Right atrium auricular region (tissue), 2 donors: ENCODE measurements at regions not wholly inside any gene's neighbourhood (a gene's known extent, or its start where the extent isn't known, plus 50 kb on each side); places are given as distances from the start of the nearest gene placed in this dataset.

Experiments used
- DNase-seq: peaks from one replicate; pipeline ENCODE4 v3.0.0-alpha.2; 2019; ENCODE audit warnings: low spot score
- H3K27ac ChIP-seq, 2 donors: fragments of 200-600 bp; sonication (generic); 1 replicate in 1 of 2; 2 replicates in 1 of 2; pipeline ENCODE4 v1.5.1; 2016 to 2019
- H3K27me3 ChIP-seq, 2 donors: fragments of 200-600 bp; sonication (generic); one replicate each; pipeline versions ENCODE4 v1.5.1 to v1.6.0; 2017 to 2019
- H3K36me3 ChIP-seq: fragments of 200-600 bp; sonication (generic); one replicate; pipeline ENCODE4 v1.5.1; 2016
- H3K4me1 ChIP-seq, 2 donors: fragments of 200-600 bp; sonication (generic); one replicate each; pipeline versions ENCODE4 v1.5.1 to v1.6.0; 2017 to 2019
- H3K4me3 ChIP-seq, 2 donors: fragments of 200-600 bp; sonication (generic); 1 replicate in 1 of 2; 2 replicates in 1 of 2; pipeline ENCODE4 v1.5.1; 2017 to 2019; ENCODE audit warnings: mild to moderate bottlenecking in 1 of 2, moderate library complexity in 1 of 2
- H3K9me3 ChIP-seq, 2 donors: fragments of 200-600 bp; sonication (generic); one replicate each; pipeline ENCODE4 v1.5.1; 2019
- CTCF ChIP-seq, 2 donors: fragments of 200-600 bp; sonication (generic); IDR thresholded peaks; one replicate each; pipeline ENCODE4 v1.5.1; 2019; ENCODE audit warnings: antibody characterized with exemption in 2 of 2

DNA sequence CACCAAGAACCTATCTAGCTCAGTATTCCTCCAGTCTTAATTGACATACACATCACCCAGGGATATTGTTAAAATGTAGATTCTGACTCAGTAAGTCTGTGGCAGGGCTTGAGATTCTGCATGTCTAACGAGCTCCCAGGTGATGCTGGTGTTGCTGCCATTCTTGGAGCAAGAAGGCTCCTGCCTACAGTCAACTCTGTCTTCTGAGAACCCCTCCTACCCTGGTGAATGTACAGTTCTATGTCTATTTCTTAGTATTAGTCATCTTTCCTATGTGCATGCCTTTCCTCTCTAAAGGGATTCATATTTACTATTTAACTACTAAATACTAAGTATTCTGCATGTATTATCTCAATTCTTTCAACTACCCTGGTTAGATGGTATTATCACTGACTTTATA is 268.7 kb downstream of the EDEM1 start:
- H3K27me3 ChIP-seq = no peaks in the 10 kb centered on the region
- no peaks in the 10 kb centered on the region for H3K36me3 ChIP-seq
- TF ChIP-seq CTCF (IDR thresholded peaks at IDR 0.05) = no peak
- no peak for DNase-seq
- no peak overlapping the region for H3K4me3 ChIP-seq
- no peaks in the 10 kb centered on the region for H3K9me3 ChIP-seq
- H3K4me1 ChIP-seq = no peaks in the 10 kb centered on the region
- H3K27ac ChIP-seq = no peak overlapping the region

GRCh38 chr3:5458526-5458925 is 271.0 kb downstream of the EDEM1 start:
- no peak overlapping the region for H3K27ac ChIP-seq

GRCh38 chr3:5462086-5462485 is 274.6 kb downstream of the EDEM1 start:
- no peak for TF ChIP-seq CTCF (IDR thresholded peaks at IDR 0.05)
- Histone ChIP-seq H3K4me1 (no peaks in the 10 kb centered on the region), H3K4me3 (no peak overlapping the region), H3K36me3 (no peaks in the 10 kb centered on the region), H3K27me3 (no peaks in the 10 kb centered on the region), H3K27ac (no peak overlapping the region), H3K9me3 (no peaks in the 10 kb centered on the region)
- no peak for DNase-seq

More at GRCh38 chr3:5458526-5458925, 271.0 kb downstream of the EDEM1 start:
- H3K27me3 ChIP-seq = no peaks in the 10 kb centered on the region
- no peak for DNase-seq
- TF ChIP-seq CTCF (IDR thresholded peaks at IDR 0.05) = no peak
- H3K36me3 ChIP-seq = no peaks in the 10 kb centered on the region
- no peaks in the 10 kb centered on the region for H3K4me1 ChIP-seq
- H3K9me3 ChIP-seq = no peaks in the 10 kb centered on the region
- H3K4me3 ChIP-seq = no peak overlapping the region

DNA sequence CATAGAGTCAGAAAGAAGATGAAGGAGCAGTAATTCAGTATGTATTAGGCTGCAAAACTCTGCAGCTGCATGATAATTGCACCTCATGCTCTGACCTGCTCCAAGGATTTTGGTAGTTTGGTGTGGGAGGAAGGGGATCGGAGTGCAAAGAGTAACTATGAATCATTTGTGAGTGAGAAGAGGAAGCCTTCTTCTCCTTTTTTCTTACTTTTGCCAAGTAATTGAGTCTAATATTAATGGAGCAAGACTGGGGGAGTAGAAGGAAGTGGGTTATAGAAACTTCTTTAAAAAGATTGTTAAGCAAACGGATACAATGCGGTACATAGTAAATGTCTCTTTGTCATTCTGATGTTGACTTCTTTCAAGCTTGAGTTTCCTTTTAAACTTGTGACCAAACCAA is 276.5 kb downstream of the EDEM1 start:
- no peak for TF ChIP-seq CTCF (IDR thresholded peaks at IDR 0.05)
- no peaks in the 10 kb centered on the region for H3K9me3 ChIP-seq
- no peak overlapping the region for H3K27ac ChIP-seq
- no peaks in the 10 kb centered on the region for H3K4me1 ChIP-seq
- no peak overlapping the region for H3K4me3 ChIP-seq
- no peaks in the 10 kb centered on the region for H3K36me3 ChIP-seq
- no peaks in the 10 kb centered on the region for H3K27me3 ChIP-seq
- no peak for DNase-seq

GRCh38 chr3:5464649-5465048 is 277.1 kb downstream of the EDEM1 start:
- H3K27me3 ChIP-seq = no peaks in the 10 kb centered on the region
- no peak overlapping the region for H3K4me3 ChIP-seq
- no peaks in the 10 kb centered on the region for H3K36me3 ChIP-seq
- H3K27ac ChIP-seq = no peak overlapping the region
- no peaks in the 10 kb centered on the region for H3K4me1 ChIP-seq
- no peak for TF ChIP-seq CTCF (IDR thresholded peaks at IDR 0.05)
- no peaks in the 10 kb centered on the region for H3K9me3 ChIP-seq
- no peak for DNase-seq

DNA sequence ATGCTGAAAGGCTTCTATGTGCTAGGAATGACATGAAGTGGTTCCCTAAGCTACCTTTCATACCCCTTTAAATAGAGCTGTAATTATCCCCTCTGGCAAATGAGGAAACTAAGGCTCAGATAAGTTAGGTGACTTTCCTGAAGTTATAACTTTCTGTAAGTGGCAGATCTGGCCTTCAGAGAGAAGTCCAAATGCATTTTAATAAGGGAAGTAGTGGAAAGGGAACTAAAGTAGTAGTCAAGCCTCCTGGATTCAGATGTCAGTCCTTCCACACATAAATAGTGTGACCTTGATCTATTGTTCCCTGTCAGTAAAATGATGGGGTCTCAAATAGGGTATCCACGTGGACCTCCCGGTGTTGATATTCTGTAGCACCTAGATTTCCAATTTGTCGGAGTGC is 277.7 kb downstream of the EDEM1 start:
- Histone ChIP-seq H3K27ac (no peak overlapping the region), H3K36me3 (no peaks in the 10 kb centered on the region), H3K4me1 (no peaks in the 10 kb centered on the region), H3K9me3 (no peaks in the 10 kb centered on the region), H3K27me3 (no peaks in the 10 kb centered on the region), H3K4me3 (no peak overlapping the region)
- no peak for TF ChIP-seq CTCF (IDR thresholded peaks at IDR 0.05)
- DNase-seq = no peak
